ENCODE measurements at regions not wholly inside any gene's neighbourhood (a gene's known extent, or its start where the extent isn't known, plus 50 kb on each side); places are given as distances from the start of the nearest gene placed in this dataset.

GRCh38 chr18:42185486-42185885 lies 230.5 kb downstream of the PIK3C3 start:
- Histone ChIP-seq H3K9ac (ENCODE audit: low read depth, low read length, poor library complexity, severe bottlenecking) (no peak overlapping the region), H3K4me2 (ENCODE audit: low read depth, low read length, poor library complexity, severe bottlenecking) (no peak overlapping the region), H3K4me1 (ENCODE audit: insufficient read depth, low read length, poor library complexity, severe bottlenecking) (no peaks in the 10 kb centered on the region), H3K9me2 (replicated peaks; ENCODE audit: low read depth, low read length) (no peaks in the 10 kb centered on the region), H3K79me2 (ENCODE audit: insufficient read depth, low read length) (no peaks in the 10 kb centered on the region), H3F3A (ENCODE audit: low read depth) (no peaks in the 10 kb centered on the region), H4K20me1 (ENCODE audit: insufficient read depth, low read length, poor library complexity, severe bottlenecking) (no peaks in the 10 kb centered on the region), H3K4me3 (ENCODE audit: low read length, poor library complexity, severe bottlenecking) (no peak overlapping the region), H2AFZ (ENCODE audit: low read length) (no peak overlapping the region), H3K9me3 (ENCODE audit: insufficient read depth, low read depth, low read length) (no peaks in the 10 kb centered on the region), H3K36me3 (ENCODE audit: insufficient read depth, low read length) (no peaks in the 10 kb centered on the region), H3K27me3 (ENCODE audit: insufficient read depth, low read length, poor library complexity, severe bottlenecking) (no peaks in the 10 kb centered on the region)
- TF ChIP-seq EZH2phosphoT487 (IDR thresholded peaks at IDR 0.05; ENCODE audit: borderline replicate concordance) = no peak
- TF ChIP-seq, protein P1, sequence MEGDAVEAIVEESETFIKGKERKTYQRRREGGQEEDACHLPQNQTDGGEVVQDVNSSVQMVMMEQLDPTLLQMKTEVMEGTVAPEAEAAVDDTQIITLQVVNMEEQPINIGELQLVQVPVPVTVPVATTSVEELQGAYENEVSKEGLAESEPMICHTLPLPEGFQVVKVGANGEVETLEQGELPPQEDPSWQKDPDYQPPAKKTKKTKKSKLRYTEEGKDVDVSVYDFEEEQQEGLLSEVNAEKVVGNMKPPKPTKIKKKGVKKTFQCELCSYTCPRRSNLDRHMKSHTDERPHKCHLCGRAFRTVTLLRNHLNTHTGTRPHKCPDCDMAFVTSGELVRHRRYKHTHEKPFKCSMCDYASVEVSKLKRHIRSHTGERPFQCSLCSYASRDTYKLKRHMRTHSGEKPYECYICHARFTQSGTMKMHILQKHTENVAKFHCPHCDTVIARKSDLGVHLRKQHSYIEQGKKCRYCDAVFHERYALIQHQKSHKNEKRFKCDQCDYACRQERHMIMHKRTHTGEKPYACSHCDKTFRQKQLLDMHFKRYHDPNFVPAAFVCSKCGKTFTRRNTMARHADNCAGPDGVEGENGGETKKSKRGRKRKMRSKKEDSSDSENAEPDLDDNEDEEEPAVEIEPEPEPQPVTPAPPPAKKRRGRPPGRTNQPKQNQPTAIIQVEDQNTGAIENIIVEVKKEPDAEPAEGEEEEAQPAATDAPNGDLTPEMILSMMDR (conservative IDR thresholded peaks at IDR 0.05; ENCODE audit: low read length) = no peak

DNA sequence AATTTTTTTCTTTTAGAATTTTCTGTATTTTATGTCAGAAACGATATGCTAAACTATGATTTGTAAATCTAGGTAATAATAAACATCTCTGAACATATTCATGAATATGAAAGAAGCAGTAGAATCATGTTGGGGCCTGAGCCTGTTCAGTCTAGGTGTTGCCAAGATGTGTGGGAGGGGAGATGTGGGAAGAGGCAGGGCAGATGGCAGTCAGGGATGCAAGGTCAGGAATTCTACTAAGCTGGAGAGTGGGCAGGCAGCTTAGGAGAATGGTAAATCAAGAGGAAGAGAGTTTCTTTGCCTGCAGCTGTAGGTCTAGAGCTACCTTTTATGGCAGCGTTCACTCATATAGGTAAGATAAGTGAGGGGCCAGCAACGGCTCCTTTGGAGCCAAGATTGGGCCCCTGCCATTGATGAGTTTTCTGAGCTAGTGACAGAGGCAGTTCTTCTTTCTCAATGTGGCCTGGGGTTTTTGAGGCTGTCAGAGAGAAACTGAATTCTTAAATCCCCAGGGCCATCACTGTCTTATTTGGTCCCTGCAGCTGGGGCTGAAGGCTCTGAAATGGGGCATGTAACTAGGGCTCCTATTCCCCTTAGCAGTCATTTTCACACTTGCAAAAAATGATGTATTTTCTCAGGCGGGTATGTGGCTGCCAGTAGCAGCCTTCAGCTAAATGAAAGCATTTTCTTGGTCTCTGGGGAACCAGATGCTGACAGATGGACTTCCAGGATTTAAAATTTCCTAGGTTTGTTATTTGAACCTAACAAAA lies 232.8 kb downstream of the PIK3C3 start:
- H3K36me3 ChIP-seq (ENCODE audit: insufficient read depth, low read length) = no peaks in the 10 kb centered on the region
- H3K9me2 ChIP-seq (replicated peaks; ENCODE audit: low read depth, low read length) = no peaks in the 10 kb centered on the region
- H3K4me1 ChIP-seq (ENCODE audit: insufficient read depth, low read length, poor library complexity, severe bottlenecking) = no peaks in the 10 kb centered on the region
- H3F3A ChIP-seq (ENCODE audit: low read depth) = no peaks in the 10 kb centered on the region
- H2AFZ ChIP-seq (ENCODE audit: low read length) = no peak overlapping the region
- no peaks in the 10 kb centered on the region for H3K79me2 ChIP-seq (ENCODE audit: insufficient read depth, low read length)
- no peaks in the 10 kb centered on the region for H3K27me3 ChIP-seq (ENCODE audit: insufficient read depth, low read length, poor library complexity, severe bottlenecking)
- no peak overlapping the region for H3K4me3 ChIP-seq (ENCODE audit: low read length, poor library complexity, severe bottlenecking)
- TF ChIP-seq, protein P1 (conservative IDR thresholded peaks at IDR 0.05; ENCODE audit: low read length) = no peak
- TF ChIP-seq EZH2phosphoT487 (IDR thresholded peaks at IDR 0.05; ENCODE audit: borderline replicate concordance) = no peak
- H4K20me1 ChIP-seq (ENCODE audit: insufficient read depth, low read length, poor library complexity, severe bottlenecking) = no peaks in the 10 kb centered on the region
- H3K9me3 ChIP-seq (ENCODE audit: insufficient read depth, low read depth, low read length) = no peaks in the 10 kb centered on the region
- no peak overlapping the region for H3K9ac ChIP-seq (ENCODE audit: low read depth, low read length, poor library complexity, severe bottlenecking)
- H3K4me2 ChIP-seq (ENCODE audit: low read depth, low read length, poor library complexity, severe bottlenecking) = no peak overlapping the region

DNA sequence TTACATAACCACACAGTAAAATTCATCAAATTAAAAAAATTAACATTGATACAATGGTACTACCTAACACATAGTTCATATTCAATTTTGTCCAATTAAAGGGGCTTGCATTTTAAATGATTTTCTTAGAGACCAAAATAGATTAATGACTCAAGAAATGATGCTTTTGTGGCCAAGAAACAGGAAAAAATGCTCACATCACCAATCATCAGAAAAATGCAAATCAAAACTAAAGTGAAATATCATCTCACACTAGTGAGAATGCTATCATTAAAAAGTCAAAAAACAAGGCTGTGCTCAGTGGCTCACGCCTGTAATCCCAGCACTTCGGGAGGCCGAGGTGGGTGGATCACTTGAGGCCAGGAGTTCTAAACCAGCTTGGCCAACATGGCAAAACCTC lies 235.6 kb downstream of the PIK3C3 start:
- no peaks in the 10 kb centered on the region for H3K9me2 ChIP-seq (replicated peaks; ENCODE audit: low read depth, low read length)
- H2AFZ ChIP-seq (ENCODE audit: low read length) = no peak overlapping the region
- H3K4me1 ChIP-seq (ENCODE audit: insufficient read depth, low read length, poor library complexity, severe bottlenecking) = no peaks in the 10 kb centered on the region
- no peak overlapping the region for H3K9ac ChIP-seq (ENCODE audit: low read depth, low read length, poor library complexity, severe bottlenecking)
- no peaks in the 10 kb centered on the region for H3K79me2 ChIP-seq (ENCODE audit: insufficient read depth, low read length)
- no peaks in the 10 kb centered on the region for H3K27me3 ChIP-seq (ENCODE audit: insufficient read depth, low read length, poor library complexity, severe bottlenecking)
- H3F3A ChIP-seq (ENCODE audit: low read depth) = no peaks in the 10 kb centered on the region
- H4K20me1 ChIP-seq (ENCODE audit: insufficient read depth, low read length, poor library complexity, severe bottlenecking) = no peaks in the 10 kb centered on the region
- no peaks in the 10 kb centered on the region for H3K36me3 ChIP-seq (ENCODE audit: insufficient read depth, low read length)
- no peak overlapping the region for H3K4me3 ChIP-seq (ENCODE audit: low read length, poor library complexity, severe bottlenecking)
- no peaks in the 10 kb centered on the region for H3K9me3 ChIP-seq (ENCODE audit: insufficient read depth, low read depth, low read length)
- no peak for TF ChIP-seq EZH2phosphoT487 (IDR thresholded peaks at IDR 0.05; ENCODE audit: borderline replicate concordance)
- TF ChIP-seq, protein P1 (conservative IDR thresholded peaks at IDR 0.05; ENCODE audit: low read length) = no peak
- H3K4me2 ChIP-seq (ENCODE audit: low read depth, low read length, poor library complexity, severe bottlenecking) = no peak overlapping the region
